Transverse colon (tissue), 4 donors: ENCODE measurements at regions not wholly inside any gene's neighbourhood (a gene's known extent, or its start where the extent isn't known, plus 50 kb on each side); places are given as distances from the start of the nearest gene placed in this dataset.

Experiments used
- CTCF ChIP-seq, 5 experiments: fragments of 200-600 bp in 3 of 5; fragments of 450-650 bp in 2 of 5; sonication (generic) in 3 of 5; IDR thresholded peaks; 1 replicate in 2 of 5; 2 replicates in 3 of 5; pipeline ENCODE4 v1.5.1; 2016 to 2017; ENCODE audit warnings: antibody characterized with exemption in 5 of 5, inconsistent platforms in 3 of 5, mild to moderate bottlenecking in 2 of 5, moderate library complexity in 1 of 5
- EP300 ChIP-seq: sonication (generic); formaldehyde crosslinking; IDR thresholded peaks from one replicate; pipeline ENCODE4 v1.6.1; 2017; ENCODE audit warnings: antibody characterized with exemption, low read depth
- POLR2A ChIP-seq: fragments of 450-650 bp; IDR thresholded peaks from one replicate; pipeline ENCODE4 v1.6.1; 2016; ENCODE audit warnings: antibody characterized with exemption, mild to moderate bottlenecking, moderate library complexity
- POLR2AphosphoS5 ChIP-seq, 3 donors: sonication (generic); formaldehyde crosslinking; IDR thresholded peaks; one replicate each; pipeline ENCODE4 v1.6.1; 2016; ENCODE audit warnings: antibody characterized with exemption in 3 of 3

GRCh38 chr1:30368651-30369240, 354.6 kb downstream of the MATN1 start:
- TF ChIP-seq POLR2AphosphoS5 (IDR thresholded peaks at IDR 0.05): no peak
- no peak for TF ChIP-seq CTCF (IDR thresholded peaks at IDR 0.05)
- TF ChIP-seq POLR2A: no peak
- TF ChIP-seq EP300: no peak
